Adrenal gland (tissue), 9 donors: ENCODE measurements at regions not wholly inside any gene's neighbourhood (a gene's known extent, or its start where the extent isn't known, plus 50 kb on each side); places are given as distances from the start of the nearest gene placed in this dataset.

Source experiments
- DNase-seq, 7 donors: peaks; one replicate each; pipeline ENCODE4 v3.0.0-alpha.2; 2019 to 2020
- H3K27ac ChIP-seq, 5 donors: fragments of 200-600 bp; sonication (generic) in 4 of 5; 1 replicate in 3 of 5; 2 replicates in 2 of 5; pipeline versions ENCODE4 v1.5.1 to v1.8.0; 2016 to 2020; ENCODE audit warnings: mild to moderate bottlenecking in 1 of 5
- H3K27me3 ChIP-seq: fragments of 200-600 bp; 2 replicates; pipeline ENCODE4 v1.8.0; 2021
- H3K36me3 ChIP-seq, 2 donors: fragments of 200-600 bp; replicated peaks in 1 of 2; 1 replicate in 1 of 2; 2 replicates in 1 of 2; pipeline versions ENCODE4 v1.5.1 to v1.8.0; 2018 to 2022
- H3K4me1 ChIP-seq, 2 donors: fragments of 200-600 bp; replicated peaks in 1 of 2; 1 replicate in 1 of 2; 2 replicates in 1 of 2; pipeline versions ENCODE4 v1.5.1 to v1.8.0; 2018 to 2021
- H3K4me3 ChIP-seq, 4 donors: fragments of 200-600 bp; sonication (generic) in 3 of 4; one replicate each; pipeline ENCODE4 v1.5.1; 2016 to 2018
- H3K9me3 ChIP-seq, 3 donors: fragments of 200-600 bp; sonication (generic) in 1 of 3; replicated peaks in 1 of 3; 1 replicate in 2 of 3; 2 replicates in 1 of 3; pipeline versions ENCODE4 v1.5.1 to v1.8.0; 2016 to 2021
- CTCF ChIP-seq, 6 experiments: fragments of 450-650 bp in 4 of 6; fragments of 200-600 bp in 2 of 6; sonication (generic) in 1 of 6; IDR thresholded peaks; 1 replicate in 5 of 6; 2 replicates in 1 of 6; pipeline versions ENCODE4 v1.5.1 to v1.8.0; 2016 to 2021; ENCODE audit warnings: antibody characterized with exemption in 6 of 6, mild to moderate bottlenecking in 2 of 6, moderate library complexity in 1 of 6
- POLR2A ChIP-seq, 2 donors: fragments of 450-650 bp; IDR thresholded peaks; one replicate each; pipeline ENCODE4 v1.6.1; 2017; ENCODE audit warnings: antibody characterized with exemption in 2 of 2, mild to moderate bottlenecking in 2 of 2, moderate library complexity in 1 of 2
- WGBS, 4 donors: extraction: QIAGEN DNeasy Blood & Tissue Kit in 2 of 4; methylation state at CpG; one replicate each; pipeline versions ENCODE4 v1.1.5 to v1.1.7; 2013 to 2017; 5-methylcytosine and 5-hydroxymethylcytosine counted together
- intact Hi-C, 2 donors: fragments of 100-400 bp; cut with DNase I; formaldehyde crosslinking; loops; one replicate each; pipeline versions ENCODE4 v1.14.1 to v1.15.0; 2022 to 2023
- donor health status: healthy with polysubstance abuse.
- donor health status: Bipolar disorder and iron deficiency.
- donor health status: DM: yes; HTN: yes; CAD: no.
- donor health status: DM: no; HTN: no; CAD: no.
- donor health status: DM: no; HTN: no; CAD: no.

DNA sequence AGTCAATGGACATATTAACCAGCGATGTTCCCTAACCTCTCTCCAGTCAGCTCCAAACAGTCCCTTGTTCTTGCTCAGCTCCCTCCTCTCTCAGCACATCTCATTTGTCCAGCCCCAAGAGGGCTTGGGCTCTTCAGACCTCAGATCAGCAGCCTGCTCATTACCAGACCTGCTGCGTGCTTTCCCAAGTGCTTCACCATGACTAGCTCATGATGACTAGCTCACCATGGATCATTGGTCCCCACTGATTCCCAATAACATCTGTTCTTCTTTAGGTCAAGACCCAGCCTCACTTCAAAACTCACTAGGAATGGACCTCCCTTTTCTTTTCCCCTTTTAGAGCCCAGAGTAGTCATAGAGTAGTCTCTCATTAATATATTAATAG lies 121.9 kb downstream of the SLC16A9 start:
- H3K4me3 ChIP-seq, result no peak overlapping the region
- H3K4me1 ChIP-seq, result no peaks in the 10 kb centered on the region
- no peaks in the 10 kb centered on the region for H3K36me3 ChIP-seq
- H3K9me3 ChIP-seq, result no peaks in the 10 kb centered on the region
- no peaks in the 10 kb centered on the region for H3K27me3 ChIP-seq
- WGBS, 4 donors, result 46 to 78% (median 67%) methylated on average over 2 of the region's 2 CpGs
- intact Hi-C loops, result no loop called here
- TF ChIP-seq CTCF (IDR thresholded peaks at IDR 0.05), result no peak
- no peak for TF ChIP-seq POLR2A (IDR thresholded peaks at IDR 0.05)
- H3K27ac ChIP-seq, result no peak overlapping the region
- no peak for DNase-seq

GRCh38 chr10:59587083-59587755 lies 122.4 kb downstream of the SLC16A9 start:
- TF ChIP-seq POLR2A (IDR thresholded peaks at IDR 0.05) (no peak), CTCF (IDR thresholded peaks at IDR 0.05) (no peak)
- Histone ChIP-seq H3K4me1 (no peaks in the 10 kb centered on the region), H3K9me3 (no peaks in the 10 kb centered on the region), H3K36me3 (no peaks in the 10 kb centered on the region), H3K27ac (no peak overlapping the region), H3K27me3 (no peaks in the 10 kb centered on the region), H3K4me3 (no peak overlapping the region)
- intact Hi-C loops, result no loop called here
- WGBS, 4 donors, result 65 to 75% (median 71%) methylated on average over 2 of the region's 2 CpGs
- peak; percentile 28 to 67 (median 53) for DNase-seq

- no peak for TF ChIP-seq CTCF (IDR thresholded peaks at IDR 0.05)
- H3K9me3 ChIP-seq, result no peaks in the 10 kb centered on the region
- DNase-seq, result no peak
- H3K27me3 ChIP-seq, result no peaks in the 10 kb centered on the region
- H3K27ac ChIP-seq, result no peak overlapping the region
- H3K36me3 ChIP-seq, result no peaks in the 10 kb centered on the region
- intact Hi-C loops, result no loop called here
- no peak overlapping the region for H3K4me3 ChIP-seq
- H3K4me1 ChIP-seq, result no peaks in the 10 kb centered on the region
- 73 to 99% (median 86%) methylated on average over 2 of the region's 2 CpGs for WGBS, 4 donors
These were observed 123.2 kb downstream of the SLC16A9 start for GRCh38 chr10:59586407-59586891.

DNA sequence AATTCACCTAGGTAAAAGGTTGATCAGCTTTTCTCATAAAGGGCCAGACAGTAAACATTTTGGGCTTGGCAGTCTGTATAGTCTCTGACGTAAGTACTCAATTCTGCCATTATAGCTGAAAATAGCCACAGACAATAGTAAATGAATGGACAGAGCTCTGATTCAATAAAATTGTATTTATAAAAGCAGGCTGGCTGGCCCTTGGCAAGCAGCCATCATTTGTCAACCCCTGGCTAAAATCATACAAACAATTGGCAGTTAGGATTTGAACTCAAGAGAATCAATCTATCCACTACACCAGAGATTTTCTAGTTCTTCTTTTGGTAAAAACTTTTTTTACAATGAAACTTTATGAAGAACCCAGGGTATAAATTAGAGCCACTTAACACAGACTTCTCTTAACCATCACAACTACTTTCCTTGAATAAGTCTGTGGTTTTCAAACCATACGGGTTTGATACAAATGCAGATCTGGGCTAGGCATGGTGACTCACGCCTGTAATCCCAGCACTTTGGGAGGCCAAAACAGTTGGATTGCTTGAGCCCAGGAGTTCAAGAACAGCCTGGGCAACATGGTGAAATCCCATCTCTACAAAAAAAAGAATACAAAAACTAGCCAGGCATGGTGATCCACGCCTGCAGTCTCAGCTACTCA lies 124.5 kb downstream of the SLC16A9 start:
- no peaks in the 10 kb centered on the region for H3K27me3 ChIP-seq
- no peaks in the 10 kb centered on the region for H3K9me3 ChIP-seq
- H3K36me3 ChIP-seq, result no peaks in the 10 kb centered on the region
- DNase-seq, result peak in 3 of 7 donors; percentile 7 to 73 (median 28)
- H3K27ac ChIP-seq, result no peak overlapping the region
- peaks cover 0 to 4% of the 10 kb centered on the region in 2 donors for H3K4me1 ChIP-seq
- WGBS, 4 donors, result 69 to 77% (median 74%) methylated on average over 4 of the region's 4 CpGs
- TF ChIP-seq CTCF (IDR thresholded peaks at IDR 0.05) (no peak), POLR2A (IDR thresholded peaks at IDR 0.05) (no peak)
- no peak overlapping the region for H3K4me3 ChIP-seq
- intact Hi-C loops, result no loop called here
